ENCODE measurements at regions not wholly inside any gene's neighbourhood (a gene's known extent, or its start where the extent isn't known, plus 50 kb on each side); places are given as distances from the start of the nearest gene placed in this dataset.

DNA sequence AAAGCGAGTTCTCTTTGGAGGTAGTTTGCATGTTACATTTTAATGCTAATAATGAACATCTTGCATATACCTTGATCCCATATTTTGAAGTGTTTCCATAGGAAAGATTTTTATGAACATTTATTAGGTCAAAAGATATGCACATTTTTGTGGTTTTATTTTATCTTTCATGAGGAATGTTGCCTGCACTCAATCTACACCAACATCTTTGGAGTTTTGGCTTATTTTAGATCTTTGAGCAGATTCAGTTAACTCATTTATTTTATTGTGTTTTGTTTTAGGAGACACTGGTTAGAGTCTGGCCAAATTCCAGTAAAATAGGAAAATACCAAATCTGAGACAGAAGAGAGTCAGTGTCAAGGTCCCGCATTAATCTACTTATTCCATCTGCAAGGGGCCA, 540.9 kb downstream of the RNF144A start:
- DNase-seq, result no peak

DNA sequence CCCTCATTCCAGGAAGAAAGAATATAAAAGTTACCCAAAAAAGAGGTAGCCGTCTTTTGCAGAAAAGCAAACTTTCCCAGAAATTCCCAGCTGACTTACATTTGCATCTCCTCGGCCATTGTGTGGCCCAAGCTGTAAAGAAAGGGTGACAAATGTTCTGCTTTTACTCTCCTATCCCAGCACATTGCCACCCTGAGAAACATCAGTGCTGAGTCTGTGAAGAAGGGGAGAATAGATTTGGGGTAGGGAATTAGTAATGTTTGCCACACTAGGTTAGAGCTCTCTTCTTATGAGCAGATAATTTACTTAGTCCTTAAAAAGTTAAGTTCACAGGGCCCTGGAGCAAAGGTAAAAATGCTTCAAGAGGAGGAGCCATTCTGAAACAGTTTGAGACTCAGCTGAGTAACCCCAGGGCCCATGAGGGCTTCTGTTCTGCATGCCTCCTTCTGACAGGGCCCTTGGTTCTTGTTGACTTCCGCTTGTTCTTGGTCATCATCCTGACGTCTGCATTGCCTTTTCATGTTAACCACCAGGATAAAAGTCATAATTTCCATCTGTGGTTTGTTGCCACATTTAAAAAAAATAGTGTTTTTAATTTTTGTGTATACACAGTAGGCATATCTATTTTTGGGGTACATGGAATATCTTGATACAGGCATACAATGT, 550.7 kb downstream of the RNF144A start:
- DNase-seq, result no peak

DNA sequence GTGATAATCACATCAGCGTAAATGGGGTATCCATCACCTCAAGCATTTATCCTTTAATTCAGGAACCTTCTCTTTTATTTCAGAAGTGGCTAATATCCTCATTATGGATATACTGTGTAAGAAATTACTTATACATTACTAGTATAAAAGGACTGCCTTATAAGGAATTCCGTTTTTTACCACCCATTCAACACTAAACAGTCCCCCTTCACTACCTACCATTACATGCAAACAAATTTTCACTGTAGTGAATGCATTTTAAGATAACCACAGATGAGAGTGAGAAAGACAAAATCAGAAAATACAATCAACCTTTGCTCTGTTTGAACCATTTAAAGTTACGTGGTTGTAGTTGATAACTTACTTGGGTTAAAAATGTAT, 551.2 kb downstream of the RNF144A start:
- no peak for DNase-seq

DNA sequence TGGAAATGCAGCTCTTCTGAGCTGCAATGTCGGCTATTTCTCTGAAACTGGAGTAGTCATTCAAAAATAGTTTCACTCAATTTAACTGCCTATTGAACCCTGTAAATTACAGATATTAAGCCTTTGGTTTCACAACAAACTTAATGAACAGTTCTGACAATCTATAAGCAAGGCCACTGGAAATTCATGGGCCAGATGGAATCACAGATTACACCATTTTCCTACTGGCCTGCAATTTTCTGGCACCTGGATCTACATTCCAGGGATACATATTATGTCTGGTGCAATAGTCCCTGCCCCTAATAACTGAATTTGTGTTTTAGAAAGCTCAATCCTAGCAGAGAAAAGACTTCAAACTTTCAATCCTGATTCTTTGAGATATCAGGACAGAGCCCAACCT, 551.7 kb downstream of the RNF144A start:
- DNase-seq, result no peak

DNA sequence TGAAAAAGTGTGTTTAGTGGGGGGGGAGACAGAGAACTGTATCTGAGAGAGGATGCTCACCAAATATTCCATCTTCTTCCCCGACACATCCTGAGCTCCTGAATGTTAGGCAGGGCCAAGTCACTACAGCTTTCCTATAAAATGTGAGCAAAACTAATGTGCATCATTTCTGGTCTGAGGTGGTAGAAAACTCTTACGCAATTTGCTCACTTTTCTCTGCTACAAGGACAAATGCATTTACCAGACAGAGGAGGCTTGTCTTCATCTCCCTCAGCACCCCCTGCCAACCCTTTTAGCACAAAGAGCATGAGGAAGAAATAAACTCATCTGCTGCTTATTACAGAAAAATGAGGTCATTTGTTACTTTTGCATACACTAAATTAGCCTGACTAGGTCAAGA, 554.0 kb downstream of the RNF144A start:
- no peak for DNase-seq

DNA sequence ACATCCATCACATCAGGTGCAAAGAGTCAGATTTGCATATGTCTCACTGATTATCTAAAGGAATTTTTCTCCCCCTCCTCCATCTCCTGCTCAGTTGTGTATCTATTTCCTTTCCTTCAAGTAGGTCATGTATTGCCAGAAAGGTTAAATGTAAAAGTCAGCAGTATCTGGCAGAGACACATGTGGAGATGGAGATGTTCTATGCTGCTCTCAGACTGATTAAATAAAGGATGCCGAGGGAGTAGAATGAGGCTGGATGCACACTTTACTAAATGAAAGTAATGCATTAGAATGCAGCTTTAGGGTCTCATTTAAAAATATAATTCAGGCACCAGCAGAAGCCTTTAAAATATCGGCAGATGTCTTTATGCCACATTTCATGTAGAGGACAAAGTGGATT, 555.3 kb downstream of the RNF144A start:
- DNase-seq, result no peak

DNA sequence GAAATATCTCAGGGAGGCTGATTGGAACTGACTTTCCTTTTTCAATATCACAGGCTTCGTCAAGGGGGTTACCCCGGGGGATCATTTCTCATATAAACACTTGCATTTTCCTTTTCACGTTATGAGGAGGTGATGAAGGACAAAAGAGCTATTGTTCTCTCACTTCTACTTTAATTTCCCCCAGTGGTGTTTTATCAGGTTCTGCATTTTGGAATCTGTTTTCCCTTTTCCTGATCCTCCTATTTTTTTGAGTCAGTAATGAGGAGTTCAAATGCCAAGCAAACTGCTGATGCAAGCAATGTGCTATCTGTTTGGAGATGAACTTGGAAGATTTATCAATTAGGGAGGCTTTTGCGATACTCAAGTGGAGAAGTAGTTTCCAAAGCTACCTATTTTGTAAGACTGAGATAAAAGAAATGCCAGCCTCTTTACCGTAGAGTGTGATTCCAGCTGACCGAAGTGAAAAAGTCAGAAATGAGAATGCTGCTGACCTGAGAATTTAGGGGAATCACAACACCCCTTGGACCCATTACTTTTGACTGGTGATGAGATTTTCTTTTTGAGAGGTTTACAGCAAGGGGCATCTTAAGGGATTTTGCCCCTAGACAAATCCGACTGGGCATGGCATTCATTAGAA, 556.0 kb downstream of the RNF144A start:
- no peak for DNase-seq

DNA sequence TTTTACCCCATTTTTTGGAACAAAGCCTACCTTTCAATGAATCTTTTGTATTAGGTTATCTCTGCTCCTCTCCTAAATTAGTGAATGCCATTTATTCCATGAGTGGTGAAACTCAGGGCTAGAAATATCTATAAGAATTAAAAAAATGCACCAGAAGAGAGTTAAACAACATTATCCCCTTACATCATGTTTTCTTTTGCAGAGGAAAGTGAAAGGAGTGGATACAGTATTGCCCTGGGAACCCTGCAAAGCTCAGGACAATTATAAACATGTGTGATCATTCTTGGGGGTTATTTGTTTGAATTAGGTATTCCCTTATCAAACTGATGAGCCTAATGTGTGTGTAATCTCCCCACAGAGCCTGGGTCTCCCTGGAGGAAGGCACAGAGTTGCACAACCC, 559.2 kb downstream of the RNF144A start:
- no peak for DNase-seq

DNA sequence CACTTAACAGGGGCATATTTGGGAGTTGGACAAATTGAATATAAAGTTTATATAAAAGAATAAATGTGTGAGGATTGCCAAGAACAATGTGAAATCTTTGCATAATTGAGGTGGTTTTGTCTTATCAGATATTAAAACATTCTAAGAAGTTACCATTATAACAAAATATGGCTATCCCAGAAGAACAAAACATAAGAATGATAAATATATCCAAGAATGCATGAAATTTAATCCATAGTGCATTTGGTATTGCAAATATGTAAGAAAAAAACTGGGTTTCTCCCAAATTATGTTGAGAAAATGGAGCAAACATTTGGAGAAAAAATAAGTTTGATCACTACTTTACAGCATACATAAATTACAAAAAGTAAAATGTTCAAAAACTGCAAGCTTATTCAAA, 562.4 kb downstream of the RNF144A start:
- DNase-seq, result no peak

DNA sequence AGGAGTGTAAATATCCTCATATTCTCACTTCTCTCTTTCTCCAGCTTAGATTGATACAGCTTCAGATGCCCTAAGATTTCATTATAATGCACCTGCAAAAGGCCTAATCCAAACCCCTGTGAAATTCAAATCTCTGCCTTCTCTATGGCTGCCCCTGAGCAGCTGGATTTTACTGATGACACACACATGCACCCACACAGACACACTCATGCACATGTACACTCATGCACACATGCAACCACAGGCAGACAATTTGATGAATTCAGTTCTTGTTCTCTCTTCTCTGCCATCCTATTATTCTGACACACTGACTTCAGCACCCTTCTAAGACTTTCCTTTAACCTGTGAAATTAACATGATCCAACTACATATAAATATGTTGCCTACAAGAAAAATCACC, 563.2 kb downstream of the RNF144A start:
- DNase-seq, result no peak

DNA sequence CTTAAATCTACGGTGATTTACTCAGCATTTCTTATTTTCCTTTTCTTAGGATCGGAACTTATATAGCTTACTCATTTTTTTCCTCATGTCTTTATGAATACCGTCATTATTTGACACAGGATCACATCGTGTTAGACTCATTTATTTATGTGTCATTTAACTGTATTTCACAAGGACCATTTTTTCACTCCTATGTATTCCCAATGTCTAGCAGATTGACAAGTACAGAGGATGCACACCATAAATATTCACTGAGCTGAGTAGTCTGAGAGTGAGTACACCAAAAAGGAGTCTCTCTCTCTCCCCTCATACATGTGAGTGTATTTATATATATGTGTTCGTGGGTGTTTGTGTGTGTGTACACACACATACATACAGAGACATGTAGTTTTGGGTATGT, 573.5 kb downstream of the RNF144A start:
- no peak for DNase-seq

DNA sequence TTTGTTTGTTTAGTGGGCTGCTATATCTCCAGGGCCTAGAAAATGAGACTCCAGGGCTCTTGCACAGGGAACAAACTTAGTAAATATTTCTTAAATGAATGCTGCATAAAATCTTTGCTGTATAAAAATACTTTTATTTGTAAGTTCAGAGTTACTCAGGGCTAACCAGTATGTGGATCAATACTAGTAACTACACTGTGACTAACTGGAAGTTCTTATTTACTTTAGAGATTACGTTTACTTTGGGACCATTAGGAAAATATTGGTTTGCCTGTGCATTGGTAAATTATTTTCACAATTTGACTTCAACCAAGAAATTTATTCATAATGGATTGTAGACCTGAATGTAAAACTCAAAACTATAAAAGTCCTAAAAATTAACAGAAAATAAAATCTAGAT, 575.5 kb downstream of the RNF144A start:
- DNase-seq, result no peak

DNA sequence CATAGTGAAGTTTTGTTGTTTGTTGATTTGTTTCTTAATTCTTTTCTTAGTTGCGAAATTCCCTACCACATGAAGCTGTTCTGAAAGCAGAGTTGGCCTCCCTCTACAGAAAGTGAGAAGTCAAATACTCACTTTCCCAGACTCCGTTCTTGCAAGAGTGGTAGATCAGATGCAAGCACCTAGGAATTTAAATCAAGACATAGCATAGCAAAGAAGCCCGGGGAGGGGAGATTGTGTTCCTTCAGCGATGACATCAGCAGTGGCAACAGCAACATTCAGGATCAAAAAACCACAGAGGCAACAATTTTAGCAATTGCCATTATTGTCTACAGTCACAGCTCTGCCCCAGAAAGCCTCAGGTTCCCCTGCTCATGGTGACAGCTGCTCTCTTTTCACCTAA, 580.0 kb downstream of the RNF144A start:
- peak; percentile 2 to 8 for DNase-seq

DNA sequence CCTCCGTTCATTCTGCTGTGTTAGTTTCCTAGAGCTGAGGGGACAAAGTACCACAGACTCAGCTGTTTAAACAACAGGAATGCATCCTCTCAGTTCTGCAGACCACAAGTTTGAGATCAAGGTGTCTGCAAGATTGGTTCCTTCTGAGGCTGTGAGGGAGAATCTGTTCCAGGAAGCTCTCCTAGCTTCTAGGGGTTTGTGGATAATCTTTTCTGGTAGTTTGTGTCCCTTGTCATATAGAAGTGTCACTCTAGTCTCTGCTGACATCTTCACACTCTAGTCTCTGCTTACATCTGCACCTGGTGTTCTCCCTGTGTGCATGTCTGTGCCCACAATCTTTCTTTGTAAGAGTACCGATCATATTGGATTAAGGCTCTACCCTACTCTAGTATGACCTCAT, 581.8 kb downstream of the RNF144A start:
- no peak for DNase-seq

DNA sequence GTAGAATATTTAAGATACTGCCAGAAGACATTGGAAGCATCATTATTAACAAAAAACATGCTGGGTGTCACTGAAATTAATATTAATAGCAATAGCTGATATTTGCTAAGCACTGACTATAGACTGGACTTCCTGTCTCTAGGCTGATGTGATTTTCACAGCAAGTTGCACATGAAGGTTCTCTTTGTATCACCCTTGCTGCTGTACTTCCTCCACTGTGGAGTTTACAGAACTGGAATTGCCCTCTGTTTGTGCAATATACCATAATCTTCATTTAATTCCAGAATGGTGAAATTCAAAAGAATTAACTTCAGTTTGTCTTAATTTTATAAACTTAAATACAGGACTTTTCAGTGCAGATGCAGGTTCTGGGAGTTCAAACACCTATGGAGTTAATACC, 585.1 kb downstream of the RNF144A start:
- no peak for DNase-seq

DNA sequence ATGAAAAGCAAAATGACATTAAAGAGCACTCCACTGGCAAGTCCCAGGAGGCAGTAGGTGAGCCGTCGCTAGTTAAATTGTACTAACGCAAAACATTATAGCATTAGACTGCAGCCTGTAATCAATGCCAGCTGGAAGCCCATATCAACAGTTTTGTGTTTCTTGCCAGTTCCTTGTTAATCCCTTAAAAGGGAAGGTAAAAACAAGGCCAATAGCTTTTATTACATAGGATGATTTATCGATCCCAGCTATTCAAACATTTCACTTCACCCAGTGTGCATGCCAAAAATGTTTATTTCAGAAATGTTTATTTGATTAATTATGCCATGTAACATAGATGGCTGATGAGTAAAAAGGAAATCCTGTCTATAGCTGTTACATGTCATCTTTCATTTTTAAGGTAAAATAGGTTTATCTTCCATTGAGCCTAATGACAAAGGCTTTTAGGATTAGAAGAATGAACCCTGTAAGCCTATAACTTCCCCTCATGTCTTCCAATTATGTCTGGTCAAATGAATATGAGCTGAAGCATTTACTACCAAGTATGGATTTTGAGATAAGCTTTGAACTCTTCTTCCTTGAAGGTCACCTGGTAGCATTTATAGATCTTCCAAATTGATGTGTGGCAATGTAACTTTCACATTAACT, 591.2 kb downstream of the RNF144A start:
- DNase-seq, result no peak

DNA sequence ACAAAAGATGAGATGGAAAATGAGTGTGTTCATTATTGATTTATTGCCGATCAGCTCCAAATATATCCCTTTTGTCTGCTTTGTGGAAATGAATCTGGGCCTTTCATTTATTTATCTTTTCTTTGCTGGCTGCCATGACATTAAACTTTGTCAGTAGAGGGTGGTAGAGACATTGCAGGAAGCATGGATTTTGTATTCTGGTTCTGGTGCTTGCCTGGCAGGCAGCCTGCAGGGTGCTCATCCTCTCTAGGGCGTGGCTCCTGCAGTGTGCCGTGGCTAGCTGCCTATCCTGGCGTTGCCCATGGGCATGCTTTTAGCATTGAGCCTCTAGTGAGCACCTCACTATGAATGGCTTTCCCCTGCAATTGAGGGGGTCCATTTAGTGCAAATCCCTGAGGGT, 593.1 kb downstream of the RNF144A start:
- no peak for DNase-seq

DNA sequence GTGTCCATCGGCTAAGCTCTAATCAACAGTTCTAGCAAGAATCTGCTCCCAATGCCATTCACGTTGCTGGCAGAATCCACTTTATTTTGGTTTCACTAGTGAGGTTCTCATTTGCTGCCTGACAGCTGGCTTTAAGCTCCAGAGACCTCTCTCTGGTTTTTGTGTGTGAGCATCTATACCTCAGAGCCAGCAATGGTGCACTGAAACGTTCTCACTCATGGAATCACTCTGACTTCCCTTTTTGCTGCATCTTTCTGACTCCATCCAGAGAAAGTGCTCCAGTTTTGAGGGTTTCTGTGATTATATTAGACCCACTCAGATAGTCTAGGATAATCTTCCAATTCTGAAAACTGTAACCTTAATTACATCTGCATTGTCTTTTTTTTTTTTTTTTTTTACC, 596.6 kb downstream of the RNF144A start:
- DNase-seq, result no peak

DNA sequence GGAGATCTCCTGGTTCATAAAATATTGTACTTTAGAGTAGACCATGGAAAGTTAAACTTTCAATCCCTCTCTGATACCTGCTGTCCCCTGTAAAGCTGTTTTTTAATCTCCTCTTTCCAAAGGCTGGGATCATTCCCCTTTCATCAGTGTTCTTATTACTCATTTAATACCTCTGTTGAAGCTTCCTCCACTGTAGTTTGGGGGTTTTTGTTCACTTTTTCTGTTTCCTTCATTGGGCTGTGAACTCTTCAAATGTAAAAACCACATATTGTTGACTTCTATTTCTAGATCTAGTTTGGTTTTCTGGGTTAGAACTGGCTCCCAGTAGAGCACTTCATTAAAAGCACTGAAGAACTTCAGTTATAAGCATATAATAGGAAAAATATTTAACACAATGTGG, 598.1 kb downstream of the RNF144A start:
- DNase-seq, result no peak

DNA sequence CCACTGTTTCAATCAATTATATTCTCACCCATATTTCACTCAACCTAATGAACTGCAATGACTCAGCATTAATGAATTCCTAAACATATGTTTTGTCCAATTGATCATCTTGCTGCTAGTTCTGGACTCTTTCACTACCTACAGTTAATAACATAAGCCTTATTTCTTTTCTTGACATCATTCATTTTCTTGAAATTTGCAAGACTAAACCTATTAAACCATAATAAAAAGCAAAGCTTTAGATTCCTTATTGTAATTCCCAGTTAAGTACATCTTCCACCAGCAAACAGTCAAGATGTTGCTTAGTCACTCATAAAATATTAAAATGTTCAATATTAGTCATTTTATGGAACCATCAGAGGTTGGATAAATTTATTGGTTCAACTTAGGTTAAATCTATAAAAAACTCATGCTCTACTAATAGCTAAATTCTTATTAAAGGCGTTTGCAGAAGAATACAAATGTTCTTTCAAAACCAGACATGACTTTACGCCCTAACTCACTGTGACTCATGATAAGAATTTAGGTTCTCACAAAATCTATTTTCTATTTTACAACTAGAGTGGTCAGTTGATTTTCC, 599.4 kb downstream of the RNF144A start:
- no peak for DNase-seq

DNA sequence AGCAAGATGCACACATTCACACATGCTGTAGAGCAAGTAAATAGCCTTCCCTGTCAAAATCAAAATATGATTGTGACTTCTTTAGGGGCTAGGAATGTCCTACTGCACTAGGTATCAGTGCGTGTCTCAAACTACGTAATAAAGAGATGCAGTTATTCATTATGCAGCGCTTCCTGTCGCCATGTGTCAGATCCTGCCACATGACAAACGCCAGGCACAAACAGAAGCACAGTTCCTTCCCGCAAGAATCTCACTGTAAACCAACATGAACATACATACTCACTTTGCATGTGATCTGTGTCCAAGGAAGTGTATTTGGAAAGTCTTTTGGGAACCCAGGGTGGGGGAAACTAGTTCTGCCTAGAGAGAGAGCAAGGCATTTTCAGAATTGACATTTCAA, 599.9 kb downstream of the RNF144A start:
- DNase-seq, result no peak

DNA sequence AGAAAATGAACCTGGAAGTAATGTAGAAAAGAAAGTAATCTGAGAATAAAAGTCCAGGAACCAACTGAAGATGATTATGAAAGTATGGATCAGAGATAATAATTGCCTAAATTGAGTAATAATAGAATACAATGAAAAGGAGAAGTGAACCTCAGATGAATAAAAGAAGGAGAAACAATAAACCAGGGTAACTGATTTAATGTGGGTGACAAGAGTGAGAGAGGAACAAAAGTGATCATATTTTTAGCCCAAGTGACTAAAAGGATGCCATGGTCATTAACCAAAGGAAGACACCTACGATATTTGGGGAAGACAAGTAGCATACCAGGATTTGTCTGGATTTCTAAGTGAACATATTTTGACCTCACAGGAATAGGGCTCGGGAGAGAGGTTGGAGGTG, 600.6 kb downstream of the RNF144A start:
- no peak for DNase-seq

DNA sequence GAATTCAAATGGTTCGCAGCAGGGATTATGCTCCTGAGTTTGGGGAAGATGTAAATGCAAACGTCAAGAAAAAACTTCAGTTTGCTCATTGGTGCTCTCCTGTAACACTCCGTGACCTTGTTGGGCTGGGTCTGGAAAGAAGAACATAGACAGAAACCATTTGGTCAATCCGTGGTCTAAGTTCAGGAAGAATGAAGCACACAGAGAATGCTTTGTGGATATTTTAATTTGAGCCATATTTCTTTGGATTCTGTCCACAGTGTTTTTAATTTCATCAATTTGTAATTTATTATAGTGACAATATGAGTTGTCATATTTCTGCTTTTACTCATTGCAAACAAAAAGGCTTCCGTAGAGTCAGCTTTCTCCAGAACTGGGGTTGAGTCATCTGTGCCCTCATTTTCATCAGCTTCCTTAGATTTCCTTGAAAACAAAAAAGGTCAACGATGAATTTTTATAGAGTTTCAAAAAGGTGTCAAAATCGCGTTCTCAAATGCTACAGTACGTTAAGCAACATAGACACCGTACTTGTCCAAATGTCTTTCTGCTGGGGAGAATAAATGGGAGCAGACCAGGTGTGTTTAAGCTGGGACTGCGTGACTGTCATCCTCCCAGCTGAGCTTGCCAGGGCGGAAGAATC, 606.4 kb downstream of the RNF144A start:
- DNase-seq, result peak in 1 of 2 donors; percentile 38

Measured in right lung (tissue), 2 donors.